ENCODE measurements at regions not wholly inside any gene's neighbourhood (a gene's known extent, or its start where the extent isn't known, plus 50 kb on each side); places are given as distances from the start of the nearest gene placed in this dataset.

DNA sequence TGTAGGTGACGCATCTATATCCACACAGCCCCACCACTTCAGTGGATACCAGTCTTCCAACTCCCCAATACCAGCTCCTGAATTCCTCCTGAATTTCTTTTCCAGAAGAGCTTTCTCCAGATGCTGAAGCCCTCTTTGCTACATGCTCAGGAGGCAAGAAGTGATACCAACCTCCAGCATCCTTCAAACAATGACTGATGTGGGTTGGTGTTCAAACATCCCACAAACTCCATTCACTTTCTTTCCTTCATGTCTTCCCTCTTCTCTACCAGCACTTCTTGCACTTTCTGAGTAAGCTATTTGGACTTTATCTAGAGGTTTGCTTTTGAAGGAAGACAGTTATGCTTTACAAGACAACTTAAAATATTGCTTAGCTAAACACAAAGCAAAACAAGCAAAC, 179.9 kb upstream of the RORB start:
- Histone ChIP-seq H3K9me2 (no peaks in the 10 kb centered on the region), H3K27ac (ENCODE audit: low read depth in 2 of 2, low read length in 1 of 2) (no peak overlapping the region), H3K79me2 (ENCODE audit: insufficient read depth) (no peaks in the 10 kb centered on the region), H3K4me1 (ENCODE audit: control insufficient read depth in 1 of 2, insufficient read depth in 2 of 2, low read depth in 1 of 2, low read length in 1 of 2) (no peaks in the 10 kb centered on the region), H3K9ac (no peak overlapping the region), H2AFZ (ENCODE audit: low read depth) (no peak overlapping the region), H3F3A (replicated peaks; ENCODE audit: insufficient read depth) (no peaks in the 10 kb centered on the region), H3K4me3 (ENCODE audit: low read depth in 2 of 2, low read length in 1 of 2) (no peak overlapping the region), H4K20me1 (ENCODE audit: insufficient read depth) (no peaks in the 10 kb centered on the region), H3K9me3 (no peaks in the 10 kb centered on the region), H3K27me3 (ENCODE audit: insufficient read depth) (no peaks in the 10 kb centered on the region), H3K36me3 (replicated peaks in 1 of 2; ENCODE audit: control insufficient read depth in 1 of 2, insufficient read depth in 2 of 2, low read length in 1 of 2) (no peaks in the 10 kb centered on the region), H3K4me2 (no peak overlapping the region)
- DNase-seq, result no peak
- TF ChIP-seq EP300 (IDR thresholded peaks at IDR 0.05; ENCODE audit: borderline replicate concordance in 1 of 2, low read depth in 1 of 2, low read length in 1 of 2), result no peak
- TF ChIP-seq EZH2phosphoT487 (IDR thresholded peaks at IDR 0.05; ENCODE audit: borderline replicate concordance, low read depth), result no peak
- TF ChIP-seq FOSL2 (IDR thresholded peaks at IDR 0.05; ENCODE audit: borderline replicate concordance, low read depth), result no peak
- no peak for TF ChIP-seq POLR2AphosphoS5 (IDR thresholded peaks at IDR 0.05; ENCODE audit: low read depth, low read length)
- TF ChIP-seq, protein P1, sequence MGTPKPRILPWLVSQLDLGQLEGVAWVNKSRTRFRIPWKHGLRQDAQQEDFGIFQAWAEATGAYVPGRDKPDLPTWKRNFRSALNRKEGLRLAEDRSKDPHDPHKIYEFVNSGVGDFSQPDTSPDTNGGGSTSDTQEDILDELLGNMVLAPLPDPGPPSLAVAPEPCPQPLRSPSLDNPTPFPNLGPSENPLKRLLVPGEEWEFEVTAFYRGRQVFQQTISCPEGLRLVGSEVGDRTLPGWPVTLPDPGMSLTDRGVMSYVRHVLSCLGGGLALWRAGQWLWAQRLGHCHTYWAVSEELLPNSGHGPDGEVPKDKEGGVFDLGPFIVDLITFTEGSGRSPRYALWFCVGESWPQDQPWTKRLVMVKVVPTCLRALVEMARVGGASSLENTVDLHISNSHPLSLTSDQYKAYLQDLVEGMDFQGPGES (IDR thresholded peaks at IDR 0.05; ENCODE audit: low read depth, low read length), result no peak
- no peak for TF ChIP-seq TAF1 (IDR thresholded peaks at IDR 0.05; ENCODE audit: borderline replicate concordance, low read depth, low read length)
- no peak for TF ChIP-seq MXI1 (IDR thresholded peaks at IDR 0.05; ENCODE audit: low read depth, low read length)
- no peak for TF ChIP-seq CHD2 (IDR thresholded peaks at IDR 0.05; ENCODE audit: low read length, partially characterized antibody)
- TF ChIP-seq, protein P2, sequence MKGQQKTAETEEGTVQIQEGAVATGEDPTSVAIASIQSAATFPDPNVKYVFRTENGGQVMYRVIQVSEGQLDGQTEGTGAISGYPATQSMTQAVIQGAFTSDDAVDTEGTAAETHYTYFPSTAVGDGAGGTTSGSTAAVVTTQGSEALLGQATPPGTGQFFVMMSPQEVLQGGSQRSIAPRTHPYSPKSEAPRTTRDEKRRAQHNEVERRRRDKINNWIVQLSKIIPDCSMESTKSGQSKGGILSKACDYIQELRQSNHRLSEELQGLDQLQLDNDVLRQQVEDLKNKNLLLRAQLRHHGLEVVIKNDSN (IDR thresholded peaks at IDR 0.05; ENCODE audit: borderline replicate concordance, low read depth), result no peak
- TF ChIP-seq, protein P3, sequence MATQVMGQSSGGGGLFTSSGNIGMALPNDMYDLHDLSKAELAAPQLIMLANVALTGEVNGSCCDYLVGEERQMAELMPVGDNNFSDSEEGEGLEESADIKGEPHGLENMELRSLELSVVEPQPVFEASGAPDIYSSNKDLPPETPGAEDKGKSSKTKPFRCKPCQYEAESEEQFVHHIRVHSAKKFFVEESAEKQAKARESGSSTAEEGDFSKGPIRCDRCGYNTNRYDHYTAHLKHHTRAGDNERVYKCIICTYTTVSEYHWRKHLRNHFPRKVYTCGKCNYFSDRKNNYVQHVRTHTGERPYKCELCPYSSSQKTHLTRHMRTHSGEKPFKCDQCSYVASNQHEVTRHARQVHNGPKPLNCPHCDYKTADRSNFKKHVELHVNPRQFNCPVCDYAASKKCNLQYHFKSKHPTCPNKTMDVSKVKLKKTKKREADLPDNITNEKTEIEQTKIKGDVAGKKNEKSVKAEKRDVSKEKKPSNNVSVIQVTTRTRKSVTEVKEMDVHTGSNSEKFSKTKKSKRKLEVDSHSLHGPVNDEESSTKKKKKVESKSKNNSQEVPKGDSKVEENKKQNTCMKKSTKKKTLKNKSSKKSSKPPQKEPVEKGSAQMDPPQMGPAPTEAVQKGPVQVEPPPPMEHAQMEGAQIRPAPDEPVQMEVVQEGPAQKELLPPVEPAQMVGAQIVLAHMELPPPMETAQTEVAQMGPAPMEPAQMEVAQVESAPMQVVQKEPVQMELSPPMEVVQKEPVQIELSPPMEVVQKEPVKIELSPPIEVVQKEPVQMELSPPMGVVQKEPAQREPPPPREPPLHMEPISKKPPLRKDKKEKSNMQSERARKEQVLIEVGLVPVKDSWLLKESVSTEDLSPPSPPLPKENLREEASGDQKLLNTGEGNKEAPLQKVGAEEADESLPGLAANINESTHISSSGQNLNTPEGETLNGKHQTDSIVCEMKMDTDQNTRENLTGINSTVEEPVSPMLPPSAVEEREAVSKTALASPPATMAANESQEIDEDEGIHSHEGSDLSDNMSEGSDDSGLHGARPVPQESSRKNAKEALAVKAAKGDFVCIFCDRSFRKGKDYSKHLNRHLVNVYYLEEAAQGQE (IDR thresholded peaks at IDR 0.05; ENCODE audit: low read depth, low read length), result no peak
- TF ChIP-seq, protein P4, sequence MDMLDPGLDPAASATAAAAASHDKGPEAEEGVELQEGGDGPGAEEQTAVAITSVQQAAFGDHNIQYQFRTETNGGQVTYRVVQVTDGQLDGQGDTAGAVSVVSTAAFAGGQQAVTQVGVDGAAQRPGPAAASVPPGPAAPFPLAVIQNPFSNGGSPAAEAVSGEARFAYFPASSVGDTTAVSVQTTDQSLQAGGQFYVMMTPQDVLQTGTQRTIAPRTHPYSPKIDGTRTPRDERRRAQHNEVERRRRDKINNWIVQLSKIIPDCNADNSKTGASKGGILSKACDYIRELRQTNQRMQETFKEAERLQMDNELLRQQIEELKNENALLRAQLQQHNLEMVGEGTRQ (IDR thresholded peaks at IDR 0.05; ENCODE audit: borderline replicate concordance, low read depth, low read length), result no peak
- TF ChIP-seq, protein P5, sequence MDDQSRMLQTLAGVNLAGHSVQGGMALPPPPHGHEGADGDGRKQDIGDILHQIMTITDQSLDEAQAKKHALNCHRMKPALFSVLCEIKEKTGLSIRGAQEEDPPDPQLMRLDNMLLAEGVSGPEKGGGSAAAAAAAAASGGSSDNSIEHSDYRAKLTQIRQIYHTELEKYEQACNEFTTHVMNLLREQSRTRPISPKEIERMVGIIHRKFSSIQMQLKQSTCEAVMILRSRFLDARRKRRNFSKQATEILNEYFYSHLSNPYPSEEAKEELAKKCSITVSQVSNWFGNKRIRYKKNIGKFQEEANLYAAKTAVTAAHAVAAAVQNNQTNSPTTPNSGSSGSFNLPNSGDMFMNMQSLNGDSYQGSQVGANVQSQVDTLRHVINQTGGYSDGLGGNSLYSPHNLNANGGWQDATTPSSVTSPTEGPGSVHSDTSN (IDR thresholded peaks at IDR 0.05), result no peak
- TF ChIP-seq FOXM1 (IDR thresholded peaks at IDR 0.05; ENCODE audit: low read depth), result no peak
- TF ChIP-seq YY1 (IDR thresholded peaks at IDR 0.05; ENCODE audit: low read depth), result no peak
- WGBS (ENCODE audit: low lambda C conversion rate), result 44% methylated on average over 1 of the region's 1 CpG
- ChIA-PET CTCF (no interaction called here), POLR2A (no interaction called here)

Measured in SK-N-SH (cell line).